ENCODE measurements at regions not wholly inside any gene's neighbourhood (a gene's known extent, or its start where the extent isn't known, plus 50 kb on each side); places are given as distances from the start of the nearest gene placed in this dataset.

DNA sequence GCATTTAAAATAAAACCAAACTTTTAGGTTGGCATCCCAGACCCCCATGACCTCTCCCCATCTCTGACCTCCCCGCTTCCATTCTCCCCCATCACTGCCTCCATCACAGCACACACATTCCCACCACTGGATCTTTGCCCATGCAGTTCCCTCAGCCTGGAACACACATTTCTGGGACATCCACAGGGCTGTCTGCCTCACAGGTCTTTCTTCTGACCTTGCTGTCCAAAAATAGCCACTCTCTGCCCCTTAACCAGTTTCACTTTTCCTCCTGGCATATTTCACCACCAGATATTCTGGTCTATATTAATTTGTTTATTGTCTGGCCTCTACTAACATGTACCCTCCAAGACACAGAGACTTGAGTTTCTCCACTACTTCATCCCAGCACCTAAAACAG, 75.2 kb upstream of the PRDM11 start:
- no peak for DNase-seq
- intact Hi-C loops (cut with DNase I), result no loop called here
- Histone ChIP-seq H3K4me3 (no peak overlapping the region), H3K27ac (no peak overlapping the region), H3K4me1 (peaks cover 0 to 11% (median 5%) of the 10 kb centered on the region in 3 donors), H3K27me3 (no peaks in the 10 kb centered on the region), H3K36me3 (no peaks in the 10 kb centered on the region), H3K9me3 (peaks cover 0 to 5% (median 0%) of the 10 kb centered on the region in 3 donors)
- 88 to 100% methylated on average over 1 of the region's 1 CpG for WGBS, 2 donors
- TF ChIP-seq, protein P1, sequence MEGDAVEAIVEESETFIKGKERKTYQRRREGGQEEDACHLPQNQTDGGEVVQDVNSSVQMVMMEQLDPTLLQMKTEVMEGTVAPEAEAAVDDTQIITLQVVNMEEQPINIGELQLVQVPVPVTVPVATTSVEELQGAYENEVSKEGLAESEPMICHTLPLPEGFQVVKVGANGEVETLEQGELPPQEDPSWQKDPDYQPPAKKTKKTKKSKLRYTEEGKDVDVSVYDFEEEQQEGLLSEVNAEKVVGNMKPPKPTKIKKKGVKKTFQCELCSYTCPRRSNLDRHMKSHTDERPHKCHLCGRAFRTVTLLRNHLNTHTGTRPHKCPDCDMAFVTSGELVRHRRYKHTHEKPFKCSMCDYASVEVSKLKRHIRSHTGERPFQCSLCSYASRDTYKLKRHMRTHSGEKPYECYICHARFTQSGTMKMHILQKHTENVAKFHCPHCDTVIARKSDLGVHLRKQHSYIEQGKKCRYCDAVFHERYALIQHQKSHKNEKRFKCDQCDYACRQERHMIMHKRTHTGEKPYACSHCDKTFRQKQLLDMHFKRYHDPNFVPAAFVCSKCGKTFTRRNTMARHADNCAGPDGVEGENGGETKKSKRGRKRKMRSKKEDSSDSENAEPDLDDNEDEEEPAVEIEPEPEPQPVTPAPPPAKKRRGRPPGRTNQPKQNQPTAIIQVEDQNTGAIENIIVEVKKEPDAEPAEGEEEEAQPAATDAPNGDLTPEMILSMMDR (IDR thresholded peaks at IDR 0.05), result no peak
- TF ChIP-seq POLR2A (IDR thresholded peaks at IDR 0.05), result no peak

DNA sequence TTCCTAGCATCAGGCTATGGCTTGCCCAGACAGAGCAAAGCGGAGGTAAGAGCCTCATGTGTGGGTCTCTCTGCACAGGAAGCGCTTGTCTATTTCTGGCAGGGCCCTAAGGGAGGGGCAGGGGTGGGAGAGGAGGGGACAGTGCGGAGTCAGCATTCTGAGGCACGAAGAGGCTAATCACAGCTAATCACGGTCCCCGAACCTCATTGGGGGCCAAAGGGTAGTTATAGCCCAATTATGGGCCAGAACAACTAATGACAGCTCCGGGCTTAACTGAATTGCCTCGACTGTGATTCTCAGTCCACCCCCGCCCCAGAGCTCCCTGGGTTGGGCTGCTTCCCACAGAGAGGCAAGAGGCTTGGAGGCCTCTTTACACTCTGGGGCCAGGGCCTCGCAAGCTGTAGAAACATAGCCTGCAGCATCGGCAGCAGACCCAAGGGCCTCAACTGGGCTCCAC, 72.7 kb upstream of the PRDM11 start:
- Histone ChIP-seq H3K4me1 (peaks cover 0 to 16% (median 5%) of the 10 kb centered on the region in 3 donors), H3K36me3 (no peaks in the 10 kb centered on the region), H3K4me3 (no peak overlapping the region), H3K27me3 (no peaks in the 10 kb centered on the region), H3K9me3 (no peaks in the 10 kb centered on the region), H3K27ac (no peak overlapping the region)
- intact Hi-C loops (cut with DNase I), result no loop called here
- no peak for DNase-seq
- WGBS, 2 donors, result 33% methylated on average over 4 of the region's 11 CpGs; no CpG with 5 or more reads in 1 of the 2 donors
- TF ChIP-seq POLR2A (IDR thresholded peaks at IDR 0.05), result no peak
- TF ChIP-seq, protein P1 (IDR thresholded peaks at IDR 0.05), result no peak

DNA sequence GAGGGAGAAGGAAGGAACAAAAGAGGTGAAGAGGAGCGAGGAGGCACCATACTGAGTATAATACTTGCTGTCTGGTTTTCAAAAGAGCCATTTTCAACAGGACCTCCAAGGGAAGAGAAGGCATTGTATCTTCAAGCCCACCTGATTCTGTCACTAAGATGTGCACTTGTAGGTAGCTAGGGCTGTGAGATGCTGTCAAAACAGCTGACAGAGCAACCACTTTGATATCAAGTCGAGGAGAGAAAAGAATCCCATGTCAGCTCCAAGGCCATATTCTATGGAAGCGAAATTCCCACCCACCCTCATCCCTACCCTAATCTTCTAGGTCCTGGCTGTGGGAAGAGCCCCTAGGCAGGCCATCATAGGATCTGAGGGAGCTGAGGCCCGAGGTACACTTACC, 70.9 kb upstream of the PRDM11 start:
- intact Hi-C loops (cut with DNase I), result no loop called here

DNA sequence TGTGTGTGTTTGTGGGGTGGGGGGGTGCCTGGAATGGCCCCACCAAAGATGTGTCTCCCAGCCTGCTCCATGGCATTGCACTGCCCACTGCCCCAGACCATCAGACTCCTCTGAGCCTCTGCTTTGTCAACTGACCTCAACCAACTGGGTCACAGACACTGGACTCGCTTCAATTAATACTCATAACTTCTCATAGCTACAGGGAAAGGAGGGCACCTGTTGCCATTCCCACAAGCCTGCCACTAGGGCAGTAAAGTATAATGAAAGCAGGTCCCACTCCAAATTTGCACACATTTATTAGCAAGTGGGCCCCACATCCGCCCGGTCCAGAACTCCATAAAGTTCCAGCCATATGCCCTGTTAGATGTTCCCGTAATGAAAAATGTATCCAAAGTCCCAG, 70.5 kb upstream of the PRDM11 start:
- Histone ChIP-seq H3K4me1 (peaks cover 14 to 38% (median 18%) of the 10 kb centered on the region in 3 donors), H3K27me3 (peaks cover 0 to 1% (median 0%) of the 10 kb centered on the region in 4 donors), H3K4me3 (no peak overlapping the region), H3K27ac (no peak overlapping the region), H3K36me3 (no peaks in the 10 kb centered on the region), H3K9me3 (no peaks in the 10 kb centered on the region)
- DNase-seq, result no peak
- intact Hi-C loops (cut with DNase I), result no loop called here
- TF ChIP-seq, protein P1 (IDR thresholded peaks at IDR 0.05), result no peak
- no peak for TF ChIP-seq POLR2A (IDR thresholded peaks at IDR 0.05)
- WGBS, 2 donors, result 100% methylated on average over 4 of the region's 4 CpGs

More for the DNA sequence above, 70.9 kb upstream of the PRDM11 start:
- Histone ChIP-seq H3K4me3 (no peak overlapping the region), H3K4me1 (peaks cover 14 to 34% (median 15%) of the 10 kb centered on the region in 3 donors), H3K27ac (no peak overlapping the region), H3K9me3 (no peaks in the 10 kb centered on the region), H3K27me3 (no peaks in the 10 kb centered on the region), H3K36me3 (no peaks in the 10 kb centered on the region)
- TF ChIP-seq POLR2A (IDR thresholded peaks at IDR 0.05), result no peak
- TF ChIP-seq, protein P1 (IDR thresholded peaks at IDR 0.05), result no peak
- no peak for DNase-seq
- 83 to 92% methylated on average over 1 to 4 of the region's 4 CpGs for WGBS, 2 donors

DNA sequence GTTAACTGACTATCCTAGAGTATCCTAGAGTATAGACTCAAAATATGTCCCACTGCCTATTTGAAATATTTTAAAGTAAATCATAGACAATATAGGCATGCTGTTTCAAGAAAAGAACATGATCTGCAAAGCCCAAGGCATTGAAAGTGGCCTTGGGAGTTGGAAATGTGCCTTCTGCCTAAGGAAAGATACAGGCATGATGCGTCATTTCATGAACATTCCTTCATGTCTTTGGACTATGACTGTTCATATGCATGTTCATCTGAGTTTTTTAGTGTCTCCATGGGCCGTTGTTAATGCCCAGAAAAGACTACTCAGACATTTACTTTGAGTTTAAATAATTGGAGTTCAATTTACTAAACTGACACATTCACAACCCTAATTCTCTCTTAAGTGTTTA, 69.7 kb upstream of the PRDM11 start:
- Histone ChIP-seq H3K4me1 (peaks cover 14 to 40% (median 18%) of the 10 kb centered on the region in 3 donors), H3K4me3 (no peak overlapping the region), H3K27me3 (peaks cover 0 to 5% (median 0%) of the 10 kb centered on the region in 4 donors), H3K27ac (no peak overlapping the region), H3K9me3 (no peaks in the 10 kb centered on the region), H3K36me3 (no peaks in the 10 kb centered on the region)
- TF ChIP-seq, protein P1 (IDR thresholded peaks at IDR 0.05), result no peak
- no peak for TF ChIP-seq POLR2A (IDR thresholded peaks at IDR 0.05)
- intact Hi-C loops (cut with DNase I), result no loop called here
- WGBS, 2 donors, result 32 to 43% methylated on average over 2 of the region's 2 CpGs
- no peak for DNase-seq

Data from esophagus squamous epithelium (tissue), 5 donors.